ENCODE measurements at regions not wholly inside any gene's neighbourhood (a gene's known extent, or its start where the extent isn't known, plus 50 kb on each side); places are given as distances from the start of the nearest gene placed in this dataset.

DNA sequence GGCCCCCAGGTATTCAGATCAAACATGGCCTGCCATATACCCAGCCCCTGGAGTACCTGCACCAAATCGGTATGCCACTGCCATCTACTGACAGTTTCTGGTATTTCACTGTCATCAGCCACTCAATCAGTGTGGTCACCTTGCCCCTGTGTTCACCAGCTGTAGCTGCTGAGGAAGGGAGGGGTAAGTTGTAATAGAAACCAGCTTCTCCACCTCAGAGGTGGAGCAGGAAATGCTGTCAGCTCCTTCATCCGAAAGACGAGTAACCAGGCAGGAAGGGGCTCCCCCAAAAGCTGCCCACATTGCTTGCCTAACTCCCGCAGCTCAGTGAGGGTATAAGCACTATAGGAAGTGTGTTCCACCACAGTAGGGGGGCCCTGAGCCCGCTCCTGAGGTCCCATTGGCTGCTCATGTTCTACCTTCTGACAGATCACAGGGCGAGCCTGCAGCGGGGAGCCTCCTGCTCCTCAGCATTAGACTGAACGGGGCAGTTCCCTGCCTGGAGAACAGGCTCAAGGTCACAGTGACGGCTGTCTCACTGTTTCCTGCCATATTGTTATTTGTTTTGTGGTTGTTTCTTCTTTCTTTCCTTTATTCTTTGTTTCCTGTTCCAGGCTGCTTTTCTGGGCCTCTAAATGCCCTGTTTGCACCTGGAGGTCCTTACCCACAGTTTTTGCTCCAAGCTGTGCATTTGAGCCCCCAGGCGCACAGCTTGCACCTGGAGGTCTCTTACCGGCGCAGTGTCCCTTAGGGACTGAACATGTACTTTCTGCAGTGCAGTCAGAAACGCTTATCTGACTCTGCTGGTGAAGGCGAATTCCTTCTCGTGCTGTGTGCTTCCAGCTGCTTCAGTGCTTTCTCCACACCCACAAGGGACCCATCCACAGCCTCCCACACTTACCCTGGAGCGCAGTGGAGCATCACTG, 1638.3 kb downstream of the MRPL39 start:
- FAIRE-seq, result peak; percentile 92
- DNase-seq (ENCODE audit: insufficient read length, low spot score), result peak; percentile 10
- TF ChIP-seq SPI1 (IDR thresholded peaks at IDR 0.05; ENCODE audit: low read depth, low read length) (no peak), PAX5 (IDR thresholded peaks at IDR 0.05; ENCODE audit: insufficient read depth, low read length, severe bottlenecking) (no peak), POLR2A (IDR thresholded peaks at IDR 0.05; ENCODE audit: low read depth, low read length) (no peak), TAF1 (IDR thresholded peaks at IDR 0.05; ENCODE audit: low read depth, low read length) (no peak), POU2F2 (IDR thresholded peaks at IDR 0.05; ENCODE audit: low read depth, low read length) (no peak), POLR2AphosphoS5 (IDR thresholded peaks at IDR 0.05; ENCODE audit: low read depth, low read length) (no peak)

DNA sequence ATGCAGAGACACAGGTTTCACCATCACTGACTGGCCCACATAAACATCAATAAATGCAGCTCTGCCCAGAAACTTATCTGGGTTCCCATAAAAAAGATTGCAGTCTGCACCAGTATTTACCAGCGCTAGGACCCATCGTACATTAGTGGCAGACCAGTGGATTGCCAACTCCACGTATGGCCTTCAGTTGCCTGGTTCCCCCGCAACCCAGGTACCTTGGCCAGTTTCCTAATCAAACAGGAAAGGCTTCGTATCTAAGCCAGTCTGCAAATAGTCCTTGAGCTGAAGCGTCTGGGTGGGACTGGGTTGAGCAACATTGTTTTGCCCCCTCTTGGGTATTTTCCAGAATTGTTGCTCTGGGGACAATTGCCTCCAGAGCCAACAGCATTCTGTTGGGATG, 1639.3 kb downstream of the MRPL39 start:
- FAIRE-seq (no peak), DNase-seq (ENCODE audit: insufficient read length, low spot score) (no peak)
- no peak for TF ChIP-seq SPI1 (IDR thresholded peaks at IDR 0.05; ENCODE audit: low read depth, low read length)
- no peak for TF ChIP-seq TAF1 (IDR thresholded peaks at IDR 0.05; ENCODE audit: low read depth, low read length)
- TF ChIP-seq POU2F2 (IDR thresholded peaks at IDR 0.05; ENCODE audit: low read depth, low read length), result no peak
- TF ChIP-seq PAX5 (IDR thresholded peaks at IDR 0.05; ENCODE audit: insufficient read depth, low read length, severe bottlenecking), result no peak
- TF ChIP-seq POLR2A (IDR thresholded peaks at IDR 0.05; ENCODE audit: low read depth, low read length), result no peak
- TF ChIP-seq POLR2AphosphoS5 (IDR thresholded peaks at IDR 0.05; ENCODE audit: low read depth, low read length), result no peak

DNA sequence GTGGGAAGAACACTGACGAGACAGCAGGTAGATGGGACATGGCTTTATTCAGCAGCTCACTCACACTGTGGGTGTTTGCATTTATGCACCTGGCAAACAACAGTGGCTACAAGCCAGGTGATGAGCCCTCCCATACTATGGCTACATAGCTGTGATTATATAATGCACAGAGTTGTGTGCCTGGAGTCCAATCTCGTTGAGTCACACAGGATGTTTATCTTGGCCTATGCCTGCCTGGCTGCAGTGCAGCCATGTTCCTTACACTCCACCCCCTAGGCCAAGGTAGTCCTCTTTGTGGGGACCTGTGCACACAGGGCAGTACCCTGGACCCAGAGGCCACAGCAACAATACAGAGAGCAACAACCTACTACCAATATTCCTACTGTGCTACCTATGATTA, 1643.8 kb downstream of the MRPL39 start:
- no peak for DNase-seq (ENCODE audit: insufficient read length, low spot score)
- no peak for TF ChIP-seq POLR2A (IDR thresholded peaks at IDR 0.05; ENCODE audit: low read depth, low read length)
- no peak for TF ChIP-seq TAF1 (IDR thresholded peaks at IDR 0.05; ENCODE audit: low read depth, low read length)
- no peak for TF ChIP-seq SPI1 (IDR thresholded peaks at IDR 0.05; ENCODE audit: low read depth, low read length)
- TF ChIP-seq POLR2AphosphoS5 (IDR thresholded peaks at IDR 0.05; ENCODE audit: low read depth, low read length), result no peak
- TF ChIP-seq PAX5 (IDR thresholded peaks at IDR 0.05; ENCODE audit: insufficient read depth, low read length, severe bottlenecking), result no peak
- TF ChIP-seq POU2F2 (IDR thresholded peaks at IDR 0.05; ENCODE audit: low read depth, low read length), result no peak
- FAIRE-seq, result no peak

DNA sequence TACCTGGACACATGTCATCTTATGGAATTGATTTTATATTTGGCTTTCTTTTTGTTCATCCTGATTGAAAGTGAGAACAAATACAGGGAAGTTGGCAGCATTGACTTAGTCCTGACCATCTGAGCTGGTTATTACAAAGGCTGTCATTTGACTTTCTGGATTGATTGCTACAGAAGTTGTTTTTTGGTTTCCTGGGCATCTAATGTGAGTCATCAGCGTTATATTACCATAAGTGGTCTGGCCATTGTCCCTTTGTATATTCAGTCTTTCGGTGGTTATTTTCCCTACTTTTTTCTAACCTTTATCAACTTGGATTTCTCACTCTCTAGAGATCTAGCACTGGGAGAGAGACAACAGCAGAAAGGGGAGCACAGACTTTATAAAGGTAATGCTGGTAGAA, 1646.5 kb downstream of the MRPL39 start:
- TF ChIP-seq POLR2A (IDR thresholded peaks at IDR 0.05; ENCODE audit: low read depth, low read length) (no peak), POLR2AphosphoS5 (IDR thresholded peaks at IDR 0.05; ENCODE audit: low read depth, low read length) (no peak), TAF1 (IDR thresholded peaks at IDR 0.05; ENCODE audit: low read depth, low read length) (no peak), PAX5 (IDR thresholded peaks at IDR 0.05; ENCODE audit: insufficient read depth, low read length, severe bottlenecking) (no peak), SPI1 (IDR thresholded peaks at IDR 0.05; ENCODE audit: low read depth, low read length) (no peak), POU2F2 (IDR thresholded peaks at IDR 0.05; ENCODE audit: low read depth, low read length) (no peak)
- DNase-seq (ENCODE audit: insufficient read length, low spot score) (no peak), FAIRE-seq (no peak)

DNA sequence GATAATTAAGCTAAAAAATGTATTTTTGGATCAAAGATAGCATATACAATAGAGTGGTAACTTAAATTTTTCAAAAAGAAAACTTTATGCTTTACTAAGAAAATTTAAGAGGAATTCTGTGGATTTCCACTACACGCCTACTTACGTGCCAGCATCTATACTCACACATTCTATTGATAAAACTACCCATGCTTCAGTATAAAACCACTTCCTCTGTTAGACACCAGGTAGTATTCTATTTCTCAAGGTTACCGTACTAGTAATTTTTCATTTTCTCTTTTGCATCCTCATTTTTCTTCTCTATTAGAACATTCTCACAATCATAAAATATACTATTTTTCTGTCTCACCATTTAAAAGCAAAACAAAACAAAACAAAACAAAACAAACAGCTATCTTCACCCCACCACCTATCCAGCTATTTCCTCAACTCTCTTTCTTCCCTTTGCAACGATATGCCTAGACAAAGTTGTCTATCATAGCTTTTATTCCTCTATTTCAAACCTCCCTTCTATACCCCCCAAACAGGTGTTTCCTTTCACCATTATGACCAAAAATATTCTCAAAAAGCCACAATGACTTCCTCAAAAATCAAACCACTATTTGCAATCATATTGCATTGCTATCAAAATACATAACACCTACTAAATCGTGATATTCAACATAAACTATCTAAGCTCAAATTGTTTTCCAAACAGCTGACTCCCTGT, 1652.0 kb downstream of the MRPL39 start:
- DNase-seq (ENCODE audit: insufficient read length, low spot score) (no peak), FAIRE-seq (no peak)
- TF ChIP-seq POLR2AphosphoS5 (IDR thresholded peaks at IDR 0.05; ENCODE audit: low read depth, low read length) (no peak), POU2F2 (IDR thresholded peaks at IDR 0.05; ENCODE audit: low read depth, low read length) (no peak), TAF1 (IDR thresholded peaks at IDR 0.05; ENCODE audit: low read depth, low read length) (no peak), PAX5 (IDR thresholded peaks at IDR 0.05; ENCODE audit: insufficient read depth, low read length, severe bottlenecking) (no peak), POLR2A (IDR thresholded peaks at IDR 0.05; ENCODE audit: low read depth, low read length) (no peak), SPI1 (IDR thresholded peaks at IDR 0.05; ENCODE audit: low read depth, low read length) (no peak)

DNA sequence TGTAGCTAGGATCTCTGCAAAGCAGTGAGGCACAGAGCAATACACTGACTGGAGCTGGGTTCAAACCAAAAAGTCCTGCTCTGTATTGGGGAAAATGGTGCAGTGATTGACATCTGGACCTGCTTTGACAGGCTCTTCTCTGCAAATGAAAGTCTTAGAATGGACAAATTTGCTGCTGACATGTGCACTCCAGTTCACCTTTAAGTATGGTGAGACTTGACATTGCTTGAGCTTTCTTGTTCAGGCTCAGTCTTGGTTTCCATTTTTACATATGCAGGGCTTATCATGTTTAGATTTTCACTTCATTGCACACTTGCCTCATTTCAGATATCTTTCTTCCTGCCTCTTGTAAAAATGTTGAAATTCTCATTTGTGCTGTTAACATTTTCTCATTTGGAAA, 1655.0 kb downstream of the MRPL39 start:
- FAIRE-seq (no peak), DNase-seq (ENCODE audit: insufficient read length, low spot score) (no peak)
- no peak for TF ChIP-seq POLR2AphosphoS5 (IDR thresholded peaks at IDR 0.05; ENCODE audit: low read depth, low read length)
- TF ChIP-seq PAX5 (IDR thresholded peaks at IDR 0.05; ENCODE audit: insufficient read depth, low read length, severe bottlenecking), result no peak
- TF ChIP-seq SPI1 (IDR thresholded peaks at IDR 0.05; ENCODE audit: low read depth, low read length), result no peak
- TF ChIP-seq POU2F2 (IDR thresholded peaks at IDR 0.05; ENCODE audit: low read depth, low read length), result no peak
- no peak for TF ChIP-seq TAF1 (IDR thresholded peaks at IDR 0.05; ENCODE audit: low read depth, low read length)
- TF ChIP-seq POLR2A (IDR thresholded peaks at IDR 0.05; ENCODE audit: low read depth, low read length), result no peak

DNA sequence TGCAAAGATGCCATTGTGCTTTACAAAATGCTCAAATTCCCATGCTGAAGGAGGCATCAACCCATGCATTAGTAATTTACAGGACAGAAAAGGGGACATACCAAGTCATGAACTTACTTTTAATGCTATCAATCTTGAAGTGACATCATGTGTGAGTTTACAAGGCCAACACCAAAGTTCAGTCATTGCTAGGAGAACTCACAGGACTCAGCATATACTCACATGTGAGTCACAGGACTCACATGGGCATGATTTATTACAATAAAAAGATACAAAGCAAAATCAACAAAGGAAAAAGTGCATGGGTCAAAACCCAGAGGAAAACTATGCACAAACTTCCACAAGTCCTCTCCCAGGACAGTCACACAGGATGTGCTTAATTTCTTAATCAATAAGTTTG, 1656.0 kb downstream of the MRPL39 start:
- FAIRE-seq, result no peak

DNA sequence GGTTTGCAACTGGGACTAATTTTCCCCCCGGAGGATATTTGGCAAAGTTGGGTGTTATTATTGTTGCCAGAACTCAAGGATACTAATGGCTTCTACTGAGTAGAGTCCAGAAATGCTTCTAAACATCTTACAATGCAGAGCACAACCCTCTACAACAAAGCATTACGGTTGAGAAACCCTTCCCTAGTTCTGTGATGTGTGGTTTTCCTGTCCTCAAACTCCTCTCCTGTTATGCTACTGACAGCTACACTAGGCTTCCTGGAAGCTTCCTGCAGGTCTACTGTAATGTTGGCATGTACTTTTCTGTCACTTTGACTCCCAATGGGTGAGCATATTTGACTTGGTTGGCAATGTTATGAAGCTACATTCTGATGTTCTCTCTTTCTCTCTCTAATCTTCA, 1656.9 kb downstream of the MRPL39 start:
- TF ChIP-seq TAF1 (IDR thresholded peaks at IDR 0.05; ENCODE audit: low read depth, low read length) (no peak), POU2F2 (IDR thresholded peaks at IDR 0.05; ENCODE audit: low read depth, low read length) (no peak), POLR2A (IDR thresholded peaks at IDR 0.05; ENCODE audit: low read depth, low read length) (no peak), PAX5 (IDR thresholded peaks at IDR 0.05; ENCODE audit: insufficient read depth, low read length, severe bottlenecking) (no peak), SPI1 (IDR thresholded peaks at IDR 0.05; ENCODE audit: low read depth, low read length) (no peak), POLR2AphosphoS5 (IDR thresholded peaks at IDR 0.05; ENCODE audit: low read depth, low read length) (no peak)
- FAIRE-seq (no peak), DNase-seq (ENCODE audit: insufficient read length, low spot score) (no peak)

More for the DNA sequence above, 1656.0 kb downstream of the MRPL39 start:
- DNase-seq (ENCODE audit: insufficient read length, low spot score), result no peak
- TF ChIP-seq POU2F2 (IDR thresholded peaks at IDR 0.05; ENCODE audit: low read depth, low read length) (no peak), PAX5 (IDR thresholded peaks at IDR 0.05; ENCODE audit: insufficient read depth, low read length, severe bottlenecking) (no peak), SPI1 (IDR thresholded peaks at IDR 0.05; ENCODE audit: low read depth, low read length) (no peak), TAF1 (IDR thresholded peaks at IDR 0.05; ENCODE audit: low read depth, low read length) (no peak), POLR2AphosphoS5 (IDR thresholded peaks at IDR 0.05; ENCODE audit: low read depth, low read length) (no peak), POLR2A (IDR thresholded peaks at IDR 0.05; ENCODE audit: low read depth, low read length) (no peak)

DNA sequence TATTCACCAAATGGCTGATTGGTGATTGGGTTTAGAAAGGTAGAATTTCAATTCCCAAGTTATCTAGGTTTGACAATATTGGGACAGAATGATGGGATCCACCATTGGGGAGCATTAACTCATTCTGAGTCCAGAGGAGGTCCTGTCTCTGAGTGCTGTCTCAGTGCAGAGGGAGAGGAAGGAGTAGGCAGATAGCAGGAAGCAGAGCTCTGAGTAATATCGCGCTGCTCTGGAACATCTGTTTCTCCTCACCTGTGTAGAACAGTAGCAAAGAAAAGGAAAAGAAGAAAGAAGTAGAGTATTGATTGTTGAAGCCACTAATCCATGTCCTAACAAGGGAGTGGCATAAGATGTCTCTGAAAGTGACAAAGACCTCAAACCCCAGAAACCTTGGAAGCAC, 1657.8 kb downstream of the MRPL39 start:
- no peak for FAIRE-seq
- TF ChIP-seq TAF1 (IDR thresholded peaks at IDR 0.05; ENCODE audit: low read depth, low read length) (no peak), POLR2AphosphoS5 (IDR thresholded peaks at IDR 0.05; ENCODE audit: low read depth, low read length) (no peak), PAX5 (IDR thresholded peaks at IDR 0.05; ENCODE audit: insufficient read depth, low read length, severe bottlenecking) (no peak), POLR2A (IDR thresholded peaks at IDR 0.05; ENCODE audit: low read depth, low read length) (no peak)

More for the DNA sequence above, 1657.8 kb downstream of the MRPL39 start:
- no peak for DNase-seq (ENCODE audit: insufficient read length, low spot score)
